ENCODE measurements at regions not wholly inside any gene's neighbourhood (a gene's known extent, or its start where the extent isn't known, plus 50 kb on each side); places are given as distances from the start of the nearest gene placed in this dataset.
A peak's percentile ranks its signal among the peaks of the same experiment; 100 is the strongest.

DNA sequence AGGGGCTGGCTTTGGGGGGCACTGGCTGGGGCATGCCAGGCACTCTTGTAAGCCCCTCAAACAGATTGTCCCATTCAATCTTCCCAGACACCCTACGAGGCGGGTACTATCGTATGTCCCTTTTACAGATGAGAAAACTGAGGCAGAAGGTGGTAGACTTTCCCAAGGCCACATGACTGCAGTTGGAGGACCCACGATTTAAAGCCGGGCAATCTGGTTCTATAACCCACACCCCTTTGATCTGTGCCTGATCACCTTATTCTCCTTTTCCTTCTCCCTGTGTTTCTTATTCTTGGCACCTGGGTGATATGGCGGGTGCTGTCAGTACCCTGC is 146.3 kb upstream of the IRX3 start:
- no peak overlapping the region for H2AFZ ChIP-seq (ENCODE audit: low read depth, low read length)
- H3K79me1 ChIP-seq (replicated peaks; ENCODE audit: low read length, poor library complexity, severe bottlenecking) = no peaks in the 10 kb centered on the region
- 96% methylated on average over 6 of the region's 6 CpGs for WGBS

DNA sequence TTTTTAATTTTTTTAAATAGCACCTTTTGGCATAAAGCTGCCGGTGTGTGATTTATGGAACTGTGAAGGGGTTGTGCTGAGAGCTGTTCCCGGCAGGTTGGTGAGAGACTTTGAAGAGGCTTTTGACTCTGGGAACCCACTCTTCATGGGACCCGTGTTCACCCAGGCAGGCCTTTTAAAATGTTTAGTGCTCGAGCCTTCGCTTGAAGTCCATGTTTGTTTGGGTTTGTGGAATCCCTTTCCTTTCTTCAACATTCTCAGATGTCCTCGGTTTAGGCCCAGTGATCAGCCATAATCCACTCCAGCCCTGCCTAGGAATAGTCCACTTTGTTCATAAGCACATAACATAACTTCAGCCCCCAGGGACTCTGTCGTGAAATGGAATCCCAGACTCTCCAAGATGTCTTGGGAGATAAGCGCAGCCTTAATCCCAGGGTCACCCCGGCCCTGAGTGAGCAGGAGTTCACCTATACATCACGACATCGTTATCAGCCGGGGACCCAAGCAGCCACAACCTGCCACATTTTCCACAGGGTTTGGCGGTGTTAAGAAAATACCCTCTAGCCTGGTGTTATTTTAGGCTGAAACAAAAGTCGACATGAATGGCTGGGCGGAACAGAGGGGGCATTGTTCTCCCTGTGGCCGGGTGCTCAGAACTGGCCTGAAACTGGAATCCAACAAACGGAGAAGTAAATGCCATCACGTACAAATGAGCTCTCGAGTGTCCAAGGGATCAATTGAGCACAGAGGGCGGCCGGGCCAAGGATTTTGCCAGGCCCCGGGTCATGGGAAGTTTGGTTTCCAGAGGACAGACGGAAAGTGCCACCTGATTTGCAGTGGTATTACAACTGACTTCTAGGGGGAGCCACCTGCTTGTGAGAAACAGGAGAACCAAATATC is 145.7 kb upstream of the IRX3 start:
- Histone ChIP-seq H3K4me2 (ENCODE audit: low read length, poor library complexity, severe bottlenecking) (no peak overlapping the region), H4K8ac (ENCODE audit: low read length) (no peak overlapping the region), H3K9ac (ENCODE audit: low read length) (peak overlapping the region; percentile 14), H3K18ac (ENCODE audit: low read depth in 1 of 2, low read length in 2 of 2) (no peak overlapping the region), H3K4ac (ENCODE audit: low read depth in 1 of 2, low read length in 2 of 2) (no peak overlapping the region), H3K27me3 (ENCODE audit: control insufficient read depth in 1 of 2, insufficient read depth in 1 of 2, low read length in 2 of 2) (peaks cover 0 to 17% of the 10 kb centered on the region in 2 experiments), H3K4me3 (ENCODE audit: insufficient read depth in 1 of 2, low read depth in 1 of 2, low read length in 2 of 2) (no peak overlapping the region), H2AK5ac (ENCODE audit: low read length, severe bottlenecking) (no peak overlapping the region), H2BK12ac (ENCODE audit: low read length in 2 of 2) (no peak overlapping the region), H3K9me3 (ENCODE audit: control insufficient read depth, low read length) (peaks cover 5% of the 10 kb centered on the region), H2BK5ac (ENCODE audit: low read depth, low read length, poor library complexity, severe bottlenecking) (no peak overlapping the region), H4K91ac (ENCODE audit: low read length) (no peak overlapping the region), H3K4me1 (ENCODE audit: control insufficient read depth, insufficient read depth, low read depth, low read length) (no peaks in the 10 kb centered on the region), H3K23ac (ENCODE audit: low read length in 2 of 2) (no peak overlapping the region), H3K79me1 (replicated peaks; ENCODE audit: low read length, poor library complexity, severe bottlenecking) (no peaks in the 10 kb centered on the region), H3K14ac (ENCODE audit: low read length in 2 of 2) (no peak overlapping the region), H2AFZ (ENCODE audit: low read depth, low read length) (no peak overlapping the region), H2BK15ac (ENCODE audit: low read depth, poor library complexity, severe bottlenecking) (no peak overlapping the region), H3K27ac (ENCODE audit: low read length, poor library complexity, severe bottlenecking) (no peak overlapping the region), H3K36me3 (ENCODE audit: control insufficient read depth in 1 of 2, insufficient read depth in 2 of 2, low read depth in 1 of 2, low read length in 2 of 2) (no peaks in the 10 kb centered on the region), H2BK120ac (ENCODE audit: low read depth, low read length) (peak overlapping the region; percentile 52)
- WGBS = 91% methylated on average over 23 of the region's 23 CpGs
- no peak for DNase-seq

More for the DNA sequence above, 146.3 kb upstream of the IRX3 start:
- Histone ChIP-seq H2BK15ac (ENCODE audit: low read depth, poor library complexity, severe bottlenecking) (no peak overlapping the region), H3K4me3 (ENCODE audit: insufficient read depth in 1 of 2, low read depth in 1 of 2, low read length in 2 of 2) (no peak overlapping the region), H3K27ac (ENCODE audit: low read length, poor library complexity, severe bottlenecking) (no peak overlapping the region), H3K4ac (ENCODE audit: low read depth in 1 of 2, low read length in 2 of 2) (no peak overlapping the region), H3K4me1 (ENCODE audit: control insufficient read depth, insufficient read depth, low read depth, low read length) (no peaks in the 10 kb centered on the region), H3K18ac (ENCODE audit: low read depth in 1 of 2, low read length in 2 of 2) (no peak overlapping the region), H4K91ac (ENCODE audit: low read length) (no peak overlapping the region), H3K4me2 (ENCODE audit: low read length, poor library complexity, severe bottlenecking) (no peak overlapping the region), H2AK5ac (ENCODE audit: low read length, severe bottlenecking) (no peak overlapping the region), H3K36me3 (ENCODE audit: control insufficient read depth in 1 of 2, insufficient read depth in 2 of 2, low read depth in 1 of 2, low read length in 2 of 2) (no peaks in the 10 kb centered on the region), H3K23ac (ENCODE audit: low read length in 2 of 2) (no peak overlapping the region), H2BK12ac (ENCODE audit: low read length in 2 of 2) (no peak overlapping the region), H3K9ac (ENCODE audit: low read length) (no peak overlapping the region), H3K14ac (ENCODE audit: low read length in 2 of 2) (no peak overlapping the region), H3K27me3 (ENCODE audit: control insufficient read depth in 1 of 2, insufficient read depth in 1 of 2, low read length in 2 of 2) (peaks cover 0 to 23% of the 10 kb centered on the region in 2 experiments), H2BK120ac (ENCODE audit: low read depth, low read length) (no peak overlapping the region), H2BK5ac (ENCODE audit: low read depth, low read length, poor library complexity, severe bottlenecking) (no peak overlapping the region), H3K9me3 (ENCODE audit: control insufficient read depth, low read length) (peaks cover 6% of the 10 kb centered on the region), H4K8ac (ENCODE audit: low read length) (no peak overlapping the region)
- no peak for DNase-seq

DNA sequence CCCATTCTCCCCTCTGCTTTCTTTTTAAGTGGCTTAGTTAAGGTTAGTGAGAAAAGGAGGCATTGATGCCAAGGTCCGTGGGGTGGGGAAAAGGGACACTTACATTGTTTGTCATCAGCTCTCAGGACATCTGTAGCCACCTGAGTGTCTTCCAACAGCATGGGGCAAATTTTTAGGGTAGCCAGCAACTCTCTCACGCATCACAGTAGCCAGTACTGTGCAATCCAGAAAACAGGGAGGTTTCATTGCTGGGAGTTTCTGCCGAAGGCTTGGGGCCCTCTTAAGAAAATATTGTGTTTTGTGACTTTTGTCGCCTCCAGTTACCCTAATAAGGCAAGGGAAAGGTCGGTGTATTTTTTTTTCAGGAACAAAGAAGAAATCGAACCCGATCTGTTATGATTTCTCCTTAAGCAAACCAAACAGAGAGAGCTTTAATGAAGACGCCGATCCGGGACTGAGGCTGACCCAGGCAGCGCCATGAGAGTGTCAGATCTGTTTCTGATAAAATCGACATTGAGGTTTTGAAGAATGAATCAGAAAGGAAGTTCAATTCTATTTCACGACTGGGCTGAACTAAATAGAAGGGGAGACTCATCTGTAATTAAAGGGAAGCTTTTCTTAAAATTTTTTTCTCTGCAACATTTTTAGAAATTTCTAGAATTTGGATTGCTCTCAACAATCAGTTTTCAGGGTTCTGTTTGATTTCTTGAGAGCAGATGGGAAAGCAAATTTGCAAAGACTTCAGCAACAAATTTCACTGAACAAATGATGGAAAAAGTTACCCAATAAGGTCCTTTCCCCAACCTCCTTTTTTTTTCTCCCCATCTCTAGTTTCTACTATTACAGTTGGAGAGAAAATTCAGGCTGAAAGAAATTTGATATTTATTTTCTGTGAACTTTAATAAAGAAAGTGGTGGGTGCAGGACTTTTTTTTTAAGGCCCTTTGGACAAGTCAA is 144.7 kb upstream of the IRX3 start:
- no peak overlapping the region for H4K8ac ChIP-seq (ENCODE audit: low read length)
- WGBS = 64% methylated on average over 13 of the region's 13 CpGs
- H3K27me3 ChIP-seq (ENCODE audit: control insufficient read depth in 1 of 2, insufficient read depth in 1 of 2, low read length in 2 of 2) = peaks cover 0 to 8% of the 10 kb centered on the region in 2 experiments
- H3K4ac ChIP-seq (ENCODE audit: low read depth in 1 of 2, low read length in 2 of 2) = no peak overlapping the region
- peak overlapping the region in 1 of 2 experiments; percentile 30 for H3K4me3 ChIP-seq (ENCODE audit: insufficient read depth in 1 of 2, low read depth in 1 of 2, low read length in 2 of 2)
- no peaks in the 10 kb centered on the region for H3K79me1 ChIP-seq (replicated peaks; ENCODE audit: low read length, poor library complexity, severe bottlenecking)
- H2BK15ac ChIP-seq (ENCODE audit: low read depth, poor library complexity, severe bottlenecking) = no peak overlapping the region
- H2AFZ ChIP-seq (ENCODE audit: low read depth, low read length) = no peak overlapping the region
- no peak overlapping the region for H2BK120ac ChIP-seq (ENCODE audit: low read depth, low read length)
- H2AK5ac ChIP-seq (ENCODE audit: low read length, severe bottlenecking) = no peak overlapping the region
- no peak overlapping the region for H3K27ac ChIP-seq (ENCODE audit: low read length, poor library complexity, severe bottlenecking)
- H3K14ac ChIP-seq (ENCODE audit: low read length in 2 of 2) = no peak overlapping the region
- H3K9me3 ChIP-seq (ENCODE audit: control insufficient read depth, low read length) = peaks cover 5% of the 10 kb centered on the region
- no peaks in the 10 kb centered on the region for H3K36me3 ChIP-seq (ENCODE audit: control insufficient read depth in 1 of 2, insufficient read depth in 2 of 2, low read depth in 1 of 2, low read length in 2 of 2)
- H3K4me1 ChIP-seq (ENCODE audit: control insufficient read depth, insufficient read depth, low read depth, low read length) = peaks cover 2% of the 10 kb centered on the region
- no peak overlapping the region for H3K4me2 ChIP-seq (ENCODE audit: low read length, poor library complexity, severe bottlenecking)
- H3K9ac ChIP-seq (ENCODE audit: low read length) = peak overlapping the region; percentile 80
- no peak overlapping the region for H3K18ac ChIP-seq (ENCODE audit: low read depth in 1 of 2, low read length in 2 of 2)
- H2BK5ac ChIP-seq (ENCODE audit: low read depth, low read length, poor library complexity, severe bottlenecking) = no peak overlapping the region
- peak; percentile 29 for DNase-seq
- H3K23ac ChIP-seq (ENCODE audit: low read length in 2 of 2) = no peak overlapping the region
- H4K91ac ChIP-seq (ENCODE audit: low read length) = no peak overlapping the region
- H2BK12ac ChIP-seq (ENCODE audit: low read length in 2 of 2) = no peak overlapping the region
